ENCODE measurements at regions not wholly inside any gene's neighbourhood (a gene's known extent, or its start where the extent isn't known, plus 50 kb on each side); places are given as distances from the start of the nearest gene placed in this dataset.
"Not testable (repeated sequence)": the region's sequence is repeated elsewhere in the genome, so short reads cannot be mapped to it uniquely, and the experiment has no call there.

DNA sequence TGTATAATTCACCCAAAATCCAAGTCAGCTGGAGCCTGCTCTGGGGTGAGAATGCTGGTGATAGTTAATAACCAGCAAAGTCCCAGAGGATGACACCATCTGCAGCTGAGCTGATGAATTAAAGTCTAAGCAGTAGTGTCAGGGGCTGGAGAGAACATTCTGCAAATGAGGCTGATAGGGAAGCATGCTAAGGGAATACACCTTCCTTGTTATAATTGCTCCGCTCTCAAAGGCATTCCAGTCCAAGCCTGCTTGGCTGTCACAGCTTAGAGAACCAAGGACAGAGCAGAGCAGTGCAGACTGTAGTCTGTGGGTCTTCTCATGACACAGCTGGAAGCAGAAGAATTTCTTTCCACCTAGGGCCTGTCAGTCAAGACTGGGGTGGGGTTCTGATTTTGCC lies 283.1 kb downstream of the SIPA1L2 start:
- DNase-seq (ENCODE audit: low spot score): no peak

DNA sequence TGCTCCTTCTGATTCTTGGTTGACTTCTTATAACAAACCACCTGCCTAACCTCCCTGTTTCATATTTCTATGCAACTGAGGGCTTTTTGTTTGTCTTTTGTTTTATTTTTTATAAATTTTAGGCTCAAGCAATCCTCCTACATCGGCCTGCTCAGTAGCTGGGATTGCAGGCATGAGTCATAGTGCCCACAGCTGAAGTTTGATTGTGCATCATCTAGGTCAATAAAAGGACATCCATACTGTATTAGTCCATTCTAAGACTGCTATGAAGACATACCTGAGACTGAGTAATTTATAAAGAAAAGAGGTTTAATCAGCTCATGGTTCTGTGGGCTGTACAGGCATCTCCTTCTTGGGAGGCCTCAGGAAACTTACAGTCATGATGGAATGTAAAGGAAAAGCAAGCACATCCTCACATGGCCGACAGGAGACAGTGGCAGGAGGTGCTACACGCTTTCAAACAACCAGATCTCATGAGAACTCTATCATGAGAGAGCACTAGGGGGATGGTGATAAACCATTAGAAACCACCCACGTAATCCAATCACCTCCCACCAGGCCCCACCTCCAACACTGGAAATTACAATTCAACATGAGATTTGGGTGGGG lies 285.0 kb downstream of the SIPA1L2 start:
- no peak for DNase-seq (ENCODE audit: low spot score)

DNA sequence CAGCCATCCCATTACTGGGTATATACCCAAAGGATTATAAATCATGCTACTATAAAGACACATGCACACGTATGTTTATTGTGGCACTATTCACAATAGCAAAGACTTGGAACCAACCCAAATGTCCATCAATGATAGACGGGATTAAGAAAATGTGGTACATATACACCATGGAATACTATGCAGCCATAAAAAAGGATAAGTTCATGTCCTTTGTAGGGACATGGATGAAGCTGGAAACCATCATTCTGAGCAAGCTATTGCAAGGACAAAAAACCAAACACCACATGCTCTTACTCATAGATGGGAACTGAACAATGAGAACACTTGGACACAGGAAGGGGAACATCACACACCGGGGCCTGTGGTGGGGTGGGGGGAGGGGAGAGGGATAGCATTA lies 285.7 kb downstream of the SIPA1L2 start:
- DNase-seq (ENCODE audit: low spot score): not testable (repeated sequence)

DNA sequence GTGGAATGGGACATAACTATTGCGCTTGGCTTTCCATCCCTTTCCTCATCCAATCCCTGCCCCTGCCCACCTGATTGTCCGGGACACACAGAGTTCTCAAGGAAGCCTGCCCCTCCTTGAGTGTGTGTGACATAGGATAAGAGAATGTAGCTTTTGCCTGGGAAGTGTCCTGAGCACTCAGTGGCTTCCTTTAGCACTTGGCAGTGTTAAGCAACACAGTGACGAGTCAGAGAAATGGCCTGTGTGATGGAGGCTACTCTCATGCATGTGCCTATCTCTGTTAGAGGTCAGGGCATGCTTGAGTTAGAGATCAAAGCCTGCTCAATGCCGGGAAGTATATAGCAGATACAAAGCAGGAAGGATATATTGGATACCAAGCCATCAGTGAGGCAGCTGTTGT lies 289.5 kb downstream of the SIPA1L2 start:
- no peak for DNase-seq (ENCODE audit: low spot score)

DNA sequence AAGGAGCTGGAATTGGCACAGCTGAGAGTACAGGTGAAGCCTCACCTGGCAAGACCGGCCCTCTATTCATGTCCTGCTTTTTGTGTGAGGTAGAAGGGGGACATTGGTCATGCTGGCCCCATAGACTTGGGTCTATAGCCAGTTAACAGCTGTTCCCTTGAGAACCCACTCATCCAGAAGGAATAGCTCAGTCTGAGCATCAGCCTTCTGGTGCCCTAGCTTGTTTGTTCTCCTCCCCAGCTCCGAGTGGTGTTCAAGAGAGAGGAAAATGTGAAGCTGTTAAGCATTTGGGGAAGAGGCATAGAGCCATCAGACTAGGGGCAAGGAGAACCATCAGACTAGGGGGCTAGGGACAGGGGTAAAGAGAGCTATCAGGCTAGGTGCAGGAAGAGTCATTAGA lies 290.9 kb downstream of the SIPA1L2 start:
- DNase-seq (ENCODE audit: low spot score): no peak

- DNase-seq (ENCODE audit: low spot score): no peak
These were observed 294.1 kb downstream of the SIPA1L2 start for GRCh38 chr1:232335741-232336293.

DNA sequence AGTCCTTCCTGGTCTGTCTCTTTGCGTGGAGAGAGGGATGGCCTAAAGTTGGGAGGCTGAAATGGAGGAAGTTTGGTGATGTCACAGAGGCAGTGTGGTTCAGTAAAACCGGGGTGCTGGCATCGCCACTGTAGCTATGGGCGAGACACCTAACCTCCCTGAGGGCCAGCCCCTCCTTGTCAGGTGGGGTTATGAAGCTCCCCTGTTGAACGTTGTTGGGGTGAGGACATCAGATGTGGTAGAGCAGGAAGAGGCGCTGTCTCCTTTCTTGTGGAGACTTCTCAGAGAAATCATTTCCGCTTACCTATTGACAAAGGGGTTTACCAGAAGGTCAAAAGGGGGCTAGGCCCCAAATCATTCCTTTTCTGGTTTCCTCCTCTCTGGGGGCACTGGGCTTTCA lies 294.7 kb downstream of the SIPA1L2 start:
- DNase-seq (ENCODE audit: low spot score): peak; percentile 41

DNA sequence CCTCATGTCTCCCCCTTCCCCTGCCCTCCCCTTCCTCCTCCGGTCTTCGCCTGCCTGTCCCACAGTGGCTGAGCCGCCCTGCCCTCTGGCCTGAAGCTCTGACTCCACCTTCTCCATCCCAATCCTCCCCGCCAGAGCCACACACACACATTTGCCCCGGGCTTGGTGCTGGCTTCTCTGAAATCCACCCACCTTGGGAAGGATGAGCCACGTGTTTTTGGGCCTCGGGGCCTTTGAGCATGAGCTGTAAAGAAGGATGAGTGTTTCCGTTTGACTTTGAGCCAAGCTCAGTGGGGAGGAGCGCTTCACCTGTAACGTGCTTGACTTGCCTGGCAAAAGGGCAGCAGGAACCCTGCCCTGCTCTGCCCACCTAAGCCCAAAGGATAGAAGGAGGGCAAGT lies 295.1 kb downstream of the SIPA1L2 start:
- no peak for DNase-seq (ENCODE audit: low spot score)

DNA sequence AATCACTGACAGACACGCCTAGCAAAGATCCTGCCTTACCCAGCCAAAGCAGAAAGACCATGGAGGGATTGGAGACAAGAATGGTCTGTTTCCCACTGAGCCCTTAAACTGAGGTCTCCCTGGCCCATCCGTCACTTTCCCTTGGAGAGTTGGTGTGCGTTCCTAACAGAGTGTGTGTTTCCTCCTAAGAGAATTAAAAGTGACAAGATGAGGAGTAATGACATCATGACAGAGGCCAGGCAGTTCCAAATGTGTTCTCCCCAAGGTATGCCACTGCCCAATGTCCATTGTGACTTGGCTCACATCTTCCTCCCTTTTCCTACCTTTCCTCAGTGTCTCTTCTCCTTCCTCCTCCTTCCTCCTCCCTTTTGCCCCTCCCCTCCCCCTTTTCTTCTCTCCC lies 295.7 kb downstream of the SIPA1L2 start:
- no peak for DNase-seq (ENCODE audit: low spot score)

DNA sequence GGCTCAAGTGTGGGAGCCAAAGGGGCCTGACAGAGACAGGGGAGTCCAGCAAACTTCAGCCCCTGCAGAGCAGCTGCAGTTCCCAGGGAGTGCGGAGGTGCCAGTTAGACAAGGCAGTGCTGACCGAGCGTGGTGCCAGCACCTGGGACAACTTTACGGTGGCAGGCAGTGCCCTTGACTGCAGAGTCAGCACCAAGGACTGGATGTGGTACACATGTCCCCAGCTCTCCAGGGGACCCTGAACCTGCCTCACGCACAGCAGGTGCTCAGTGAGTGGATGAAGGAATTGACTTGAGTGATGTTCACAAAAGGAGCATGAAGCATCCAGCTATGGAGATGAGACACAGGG lies 296.5 kb downstream of the SIPA1L2 start:
- DNase-seq (ENCODE audit: low spot score): no peak

DNA sequence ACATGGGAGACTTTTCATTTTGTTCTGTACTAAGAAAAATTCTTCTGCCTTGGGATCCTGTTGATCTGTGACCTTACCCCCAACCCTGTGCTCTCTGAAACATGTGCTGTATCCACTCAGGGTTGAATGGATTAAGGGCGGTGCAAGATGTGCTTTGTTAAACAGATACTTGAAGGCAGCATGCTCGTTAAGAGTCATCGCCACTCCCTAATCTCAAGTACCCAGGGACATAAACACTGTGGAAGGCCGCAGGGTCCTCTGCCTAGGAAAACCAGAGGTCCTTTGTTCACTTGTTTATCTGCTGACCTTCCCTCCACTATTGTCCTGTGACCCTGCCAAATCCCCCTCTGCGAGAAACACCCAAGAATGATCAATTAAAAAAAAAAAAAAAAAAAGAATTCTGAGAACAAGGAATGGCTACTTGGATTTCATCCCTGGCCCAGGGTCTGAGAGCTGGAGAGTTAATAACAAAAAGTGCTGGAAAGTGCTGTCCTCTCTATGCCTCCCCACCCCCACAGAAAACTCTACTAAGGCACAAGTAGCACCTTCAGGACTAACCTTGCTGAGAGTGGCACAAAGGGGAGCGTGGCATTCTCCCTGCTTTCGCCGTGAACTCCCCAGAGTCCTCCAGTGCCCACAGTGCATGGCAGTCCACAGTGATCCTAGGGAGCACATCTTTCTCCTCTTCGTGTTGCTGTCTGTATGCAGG lies 297.1 kb downstream of the SIPA1L2 start:
- not testable (repeated sequence) for DNase-seq (ENCODE audit: low spot score)

- no peak for DNase-seq (ENCODE audit: low spot score)
These were observed 300.7 kb downstream of the SIPA1L2 start for GRCh38 chr1:232329103-232329813.

DNA sequence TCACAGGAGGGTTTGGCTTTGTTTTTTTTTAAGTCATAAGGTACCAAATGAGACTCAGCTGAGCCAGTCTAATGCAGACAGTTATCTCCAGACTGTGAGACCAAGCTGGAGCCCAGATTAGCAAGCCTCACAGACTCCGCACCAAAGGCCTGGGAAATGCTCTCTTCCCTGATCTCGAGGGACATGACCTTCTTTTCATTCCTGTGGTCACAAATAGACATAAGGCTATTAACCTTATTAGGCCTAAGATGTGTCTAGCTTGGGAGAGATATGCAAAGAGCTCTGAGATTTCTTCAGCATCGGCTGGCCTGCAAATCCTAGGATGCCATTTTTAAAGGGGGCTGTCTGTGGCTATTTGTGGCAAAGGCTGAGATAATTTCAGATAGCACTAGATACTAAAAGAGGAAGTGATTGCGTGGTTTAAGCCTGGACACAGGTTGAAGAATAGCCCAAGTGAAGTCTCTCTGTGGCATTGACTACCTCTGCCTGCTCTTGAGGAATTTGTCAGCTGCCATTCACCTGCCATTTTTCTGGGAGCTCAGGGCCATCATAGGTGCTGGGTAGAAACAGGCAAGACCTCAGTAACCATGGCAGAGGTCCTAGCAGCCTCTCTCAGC lies 301.3 kb downstream of the SIPA1L2 start:
- no peak for DNase-seq (ENCODE audit: low spot score)

- no peak for DNase-seq (ENCODE audit: low spot score)
These were observed 302.0 kb downstream of the SIPA1L2 start for GRCh38 chr1:232327899-232328298.

- no peak for DNase-seq (ENCODE audit: low spot score)
These were observed 302.7 kb downstream of the SIPA1L2 start for GRCh38 chr1:232327269-232327668.

GRCh38 chr1:232322162-232322734 lies 307.7 kb downstream of the SIPA1L2 start:
- DNase-seq (ENCODE audit: low spot score): no peak

GRCh38 chr1:232319518-232320210 lies 310.3 kb downstream of the SIPA1L2 start:
- DNase-seq (ENCODE audit: low spot score): no peak

GRCh38 chr1:232319072-232319471 lies 310.9 kb downstream of the SIPA1L2 start:
- no peak for DNase-seq (ENCODE audit: low spot score)

DNA sequence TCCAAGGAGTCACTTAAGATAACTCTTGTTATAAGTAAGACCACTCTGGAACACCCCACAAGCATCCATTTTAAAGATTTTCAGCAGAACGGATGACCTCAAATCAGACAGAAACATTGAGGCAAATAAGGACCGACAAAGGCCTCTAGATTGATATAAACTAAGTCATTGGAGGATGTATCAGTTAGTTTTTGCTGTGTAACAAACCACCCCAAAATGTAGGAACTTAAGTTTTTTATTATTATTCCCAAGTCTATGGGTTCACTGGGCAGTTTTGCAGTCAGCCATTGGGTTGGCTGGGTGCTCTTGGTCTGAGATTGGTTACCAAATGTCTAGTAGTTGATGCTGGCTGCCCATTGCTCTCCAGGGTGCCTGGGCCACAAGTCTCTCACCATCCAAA lies 311.8 kb downstream of the SIPA1L2 start:
- no peak for DNase-seq (ENCODE audit: low spot score)

GRCh38 chr1:232317350-232317749 lies 312.6 kb downstream of the SIPA1L2 start:
- DNase-seq (ENCODE audit: low spot score): no peak

DNA sequence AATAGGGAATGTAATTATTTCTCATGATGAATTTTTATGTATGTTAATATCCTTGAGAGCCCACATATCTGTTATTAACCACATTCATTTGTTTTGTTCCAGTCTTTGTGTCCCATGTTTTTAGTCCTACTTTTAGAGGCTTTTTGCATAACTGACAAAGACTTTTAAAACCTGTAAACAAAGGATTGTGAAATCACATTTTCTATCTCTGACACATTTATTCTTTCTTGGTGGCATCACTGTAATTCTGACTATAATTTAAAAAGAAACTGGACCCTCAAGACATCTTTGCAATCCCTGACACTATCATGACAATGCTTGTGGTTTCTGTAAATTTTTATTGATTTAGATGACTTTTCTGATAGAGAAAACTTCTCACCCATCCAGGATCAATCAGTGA lies 313.1 kb downstream of the SIPA1L2 start:
- no peak for DNase-seq (ENCODE audit: low spot score)

- not testable (repeated sequence) for DNase-seq (ENCODE audit: low spot score)
These were observed 316.1 kb downstream of the SIPA1L2 start for GRCh38 chr1:232313876-232314275.

All from CD4-positive, alpha-beta T cell treated with Interleukin-6 at 100 ng/mL for 8 hours (primary cell).